IMR-90 (cell line): ENCODE measurements at regions not wholly inside any gene's neighbourhood (a gene's known extent, or its start where the extent isn't known, plus 50 kb on each side); places are given as distances from the start of the nearest gene placed in this dataset.

Source experiments
- ATAC-seq: fragments of 200-7000 bp; cut with Tn5 transposase; 2 replicates; pipeline ENCODE4 v1.9.1; 2020; ENCODE audit warnings: low read depth, mild to moderate bottlenecking, moderate library complexity
- BruUV-seq: library from RNA; stranded (reverse); fragments of 400-500 nt; replicated peaks from 2 replicates; lab custom pipeline; 2021; lab: Mats Ljungman, UMichigan
- CTCF ChIA-PET: fragments of 300-600 bp; formaldehyde crosslinking; extraction: SDS; loops from one replicate; lab custom pipeline; 2021; ENCODE audit warnings: antibody characterized with exemption; lab: Yijun Ruan, JAX
- POLR2A ChIA-PET: fragments of 300-600 bp; sonication (Branson Sonifier 250); formaldehyde crosslinking; loops from one replicate; lab custom pipeline; 2022; ENCODE audit warnings: antibody characterized with exemption; ENCODE audit not compliant: unreplicated experiment; lab: Charles Lee
- DNase-seq: peaks from one replicate; pipeline ENCODE4 v3.0.0; 2013
- H2AFZ ChIP-seq: replicated peaks from 2 replicates; pipeline ENCODE3; 2013; ENCODE audit warnings: low read length, mild to moderate bottlenecking; ENCODE audit not compliant: poor library complexity
- H2AK5ac ChIP-seq: 2 replicates; pipeline ENCODE4 v1.6.1; 2013; ENCODE audit warnings: low read depth, low read length, inconsistent platforms
- H2AK9ac ChIP-seq: replicated peaks from 2 replicates; pipeline ENCODE3; 2013; ENCODE audit warnings: mild to moderate bottlenecking, low read depth, low read length, moderate library complexity; ENCODE audit not compliant: poor library complexity
- H2BK120ac ChIP-seq: 2 replicates; pipeline ENCODE4 v1.6.1; 2013; ENCODE audit warnings: low read depth, low read length, inconsistent platforms
- H2BK15ac ChIP-seq: 3 replicates; pipeline ENCODE4 v1.6.1; 2013; ENCODE audit warnings: low read depth, low read length, inconsistent platforms
- H2BK20ac ChIP-seq: 2 replicates; pipeline ENCODE4 v1.6.1; 2013; ENCODE audit warnings: low read depth, mild to moderate bottlenecking, inconsistent platforms, low read length, moderate library complexity
- H2BK5ac ChIP-seq: 2 replicates; pipeline ENCODE4 v1.6.1; 2013; ENCODE audit warnings: mild to moderate bottlenecking, low read depth, low read length, inconsistent platforms; ENCODE audit not compliant: poor library complexity, severe bottlenecking
- H3K14ac ChIP-seq: replicated peaks from 2 replicates; pipeline ENCODE4 v1.6.1; 2013; ENCODE audit warnings: low read depth, low read length, inconsistent platforms
- H3K18ac ChIP-seq: 2 replicates; pipeline ENCODE4 v1.6.1; 2013; ENCODE audit warnings: low read depth, low read length, control low read depth
- H3K23ac ChIP-seq: 2 replicates; pipeline ENCODE4 v1.6.1; 2013; ENCODE audit warnings: low read depth, low read length, inconsistent platforms
- H3K27ac ChIP-seq: 2 replicates; pipeline ENCODE4 v1.5.1; 2013; ENCODE audit warnings: mild to moderate bottlenecking, control low read depth, low read length; ENCODE audit not compliant: insufficient read depth
- H3K27me3 ChIP-seq: 2 replicates; pipeline ENCODE4 v1.6.1; 2013; ENCODE audit warnings: low read length; ENCODE audit not compliant: control insufficient read depth, insufficient read depth
- H3K36me3 ChIP-seq: 2 replicates; pipeline ENCODE4 v1.6.1; 2013; ENCODE audit warnings: low read length, mixed read lengths; ENCODE audit not compliant: control insufficient read depth, insufficient read depth
- H3K4ac ChIP-seq: 2 replicates; pipeline ENCODE4 v1.6.1; 2013; ENCODE audit warnings: low read depth, low read length, inconsistent platforms
- H3K4me1 ChIP-seq: 2 replicates; pipeline ENCODE4 v1.6.1; 2013; ENCODE audit warnings: low read length, mixed read lengths; ENCODE audit not compliant: control insufficient read depth, insufficient read depth
- H3K4me2 ChIP-seq: 2 replicates; pipeline ENCODE4 v1.6.1; 2013; ENCODE audit warnings: low read depth, mild to moderate bottlenecking, control low read depth, low read length, moderate library complexity
- H3K4me3 ChIP-seq: 2 replicates; pipeline ENCODE4 v1.5.1; 2013; ENCODE audit warnings: low read depth, mild to moderate bottlenecking, control low read depth, low read length, moderate library complexity; ENCODE audit not compliant: insufficient read depth
- H3K56ac ChIP-seq: 2 replicates; pipeline ENCODE4 v1.6.1; 2013; ENCODE audit warnings: low read length, inconsistent platforms; ENCODE audit not compliant: insufficient read depth; ENCODE audit errors: extremely low read depth
- H3K79me1 ChIP-seq, 2 experiments: 2 replicates each; pipeline ENCODE4 v1.6.1; 2013; ENCODE audit warnings: low read length in 2 of 2, inconsistent platforms in 1 of 2, low read depth in 1 of 2
- H3K9ac ChIP-seq: 2 replicates; pipeline ENCODE4 v1.6.1; 2013; ENCODE audit warnings: low read depth, low read length, control low read depth
- H3K9me1 ChIP-seq: 2 replicates; pipeline ENCODE4 v1.6.1; 2013; ENCODE audit warnings: low read length, inconsistent platforms; ENCODE audit not compliant: insufficient read depth
- H3K9me3 ChIP-seq: 2 replicates; pipeline ENCODE4 v1.6.1; 2013; ENCODE audit warnings: low read length; ENCODE audit not compliant: control insufficient read depth, insufficient read depth
- H4K20me1 ChIP-seq: 2 replicates; pipeline ENCODE4 v1.6.1; 2013; ENCODE audit warnings: low read length, inconsistent platforms; ENCODE audit not compliant: insufficient read depth
- H4K5ac ChIP-seq: 2 replicates; pipeline ENCODE4 v1.6.1; 2013; ENCODE audit warnings: mild to moderate bottlenecking, low read depth, low read length, control low read depth
- H4K8ac ChIP-seq, 2 experiments: 2 replicates each; pipeline ENCODE4 v1.6.1; 2013; ENCODE audit warnings: low read depth in 2 of 2, low read length in 2 of 2, control low read depth in 1 of 2, inconsistent platforms in 1 of 2
- H4K91ac ChIP-seq: 2 replicates; pipeline ENCODE4 v1.6.1; 2013; ENCODE audit warnings: low read depth, low read length, inconsistent platforms; ENCODE audit not compliant: insufficient read depth
- CEBPB ChIP-seq: IDR thresholded peaks from 2 replicates; pipeline ENCODE4 v1.6.1; 2012; ENCODE audit warnings: low read depth, low read length, improper control_type of control experiment
- MAFK ChIP-seq: IDR thresholded peaks from 2 replicates; pipeline ENCODE4 v1.6.1; 2012; ENCODE audit warnings: low read depth, low read length, improper control_type of control experiment
- MXI1 ChIP-seq: IDR thresholded peaks from 2 replicates; pipeline ENCODE4 v1.6.1; 2012; ENCODE audit warnings: low read depth, mild to moderate bottlenecking, low read length, moderate library complexity, borderline replicate concordance
- SMC3 ChIP-seq: fragments of 150-350 bp; IDR thresholded peaks from 2 replicates; pipeline ENCODE4 v1.6.1; 2016; ENCODE audit warnings: low read depth, mild to moderate bottlenecking, antibody characterized with exemption, low read length, moderate library complexity
- dilution Hi-C: fragments of 300-500 bp; cut with HindIII; formaldehyde crosslinking; loops from one replicate; pipeline ENCODE4 v1.14.3; 2018; ENCODE audit warnings: low sequenced_read_pairs; ENCODE audit not compliant: unreplicated experiment
- in situ Hi-C: fragments of 300-500 bp; cut with MboI; formaldehyde crosslinking; loops from 3 replicates; pipeline ENCODE4 v1.14.3; 2019; ENCODE audit warnings: low sequenced_read_pairs, inconsistent platforms, mixed read lengths
- intact Hi-C: fragments of 100-400 bp; cut with micrococcal nuclease; formaldehyde crosslinking; loops from 2 replicates; pipeline ENCODE4 v1.10.0; 2022
- TF ChIP-seq, protein P1 (sequence below): fragments of 150-350 bp; IDR thresholded peaks from 2 replicates; pipeline ENCODE4 v1.6.1; 2017; ENCODE audit warnings: mild to moderate bottlenecking, antibody characterized with exemption, low read length, low read depth
- TF ChIP-seq, protein P2 (sequence below): conservative IDR thresholded peaks from 2 replicates; pipeline ENCODE4 v1.5.1; 2012; ENCODE audit warnings: mild to moderate bottlenecking, low read depth, low read length, improper control_type of control experiment
- TF ChIP-seq, protein P3 (sequence below): fragments of 150-350 bp; IDR thresholded peaks from 2 replicates; pipeline ENCODE4 v1.6.1; 2016; ENCODE audit warnings: low read depth, mild to moderate bottlenecking, low read length, moderate library complexity, borderline replicate concordance

- Histone ChIP-seq H3K4ac (no peak overlapping the region), H4K91ac (no peak overlapping the region), H3K27me3 (no peaks in the 10 kb centered on the region), H3K4me1 (no peaks in the 10 kb centered on the region), H3K23ac (no peak overlapping the region), H3K18ac (no peak overlapping the region), H3K9ac (no peak overlapping the region), H2BK120ac (no peak overlapping the region), H4K20me1 (no peaks in the 10 kb centered on the region), H3K9me1 (no peaks in the 10 kb centered on the region), H2BK15ac (no peak overlapping the region), H2BK5ac (no peak overlapping the region), H3K9me3 (no peaks in the 10 kb centered on the region), H4K5ac (no peak overlapping the region), H3K79me1 (no peaks in the 10 kb centered on the region), H2AK9ac (no peak overlapping the region), H2AFZ (no peak overlapping the region), H3K4me2 (no peak overlapping the region), H3K14ac (no peak overlapping the region), H4K8ac (no peak overlapping the region), H3K56ac (no peak overlapping the region), H2AK5ac (no peak overlapping the region), H3K36me3 (no peaks in the 10 kb centered on the region), H2BK20ac (no peak overlapping the region), H3K4me3 (no peak overlapping the region), H3K27ac (no peak overlapping the region)
- no TSS peak for BruUV-seq
- intact Hi-C loops = no loop called here
- TF ChIP-seq, protein P1, sequence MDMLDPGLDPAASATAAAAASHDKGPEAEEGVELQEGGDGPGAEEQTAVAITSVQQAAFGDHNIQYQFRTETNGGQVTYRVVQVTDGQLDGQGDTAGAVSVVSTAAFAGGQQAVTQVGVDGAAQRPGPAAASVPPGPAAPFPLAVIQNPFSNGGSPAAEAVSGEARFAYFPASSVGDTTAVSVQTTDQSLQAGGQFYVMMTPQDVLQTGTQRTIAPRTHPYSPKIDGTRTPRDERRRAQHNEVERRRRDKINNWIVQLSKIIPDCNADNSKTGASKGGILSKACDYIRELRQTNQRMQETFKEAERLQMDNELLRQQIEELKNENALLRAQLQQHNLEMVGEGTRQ = no peak
- TF ChIP-seq CEBPB (no peak), SMC3 (no peak), MAFK (no peak), MXI1 (no peak)
- TF ChIP-seq, protein P2, sequence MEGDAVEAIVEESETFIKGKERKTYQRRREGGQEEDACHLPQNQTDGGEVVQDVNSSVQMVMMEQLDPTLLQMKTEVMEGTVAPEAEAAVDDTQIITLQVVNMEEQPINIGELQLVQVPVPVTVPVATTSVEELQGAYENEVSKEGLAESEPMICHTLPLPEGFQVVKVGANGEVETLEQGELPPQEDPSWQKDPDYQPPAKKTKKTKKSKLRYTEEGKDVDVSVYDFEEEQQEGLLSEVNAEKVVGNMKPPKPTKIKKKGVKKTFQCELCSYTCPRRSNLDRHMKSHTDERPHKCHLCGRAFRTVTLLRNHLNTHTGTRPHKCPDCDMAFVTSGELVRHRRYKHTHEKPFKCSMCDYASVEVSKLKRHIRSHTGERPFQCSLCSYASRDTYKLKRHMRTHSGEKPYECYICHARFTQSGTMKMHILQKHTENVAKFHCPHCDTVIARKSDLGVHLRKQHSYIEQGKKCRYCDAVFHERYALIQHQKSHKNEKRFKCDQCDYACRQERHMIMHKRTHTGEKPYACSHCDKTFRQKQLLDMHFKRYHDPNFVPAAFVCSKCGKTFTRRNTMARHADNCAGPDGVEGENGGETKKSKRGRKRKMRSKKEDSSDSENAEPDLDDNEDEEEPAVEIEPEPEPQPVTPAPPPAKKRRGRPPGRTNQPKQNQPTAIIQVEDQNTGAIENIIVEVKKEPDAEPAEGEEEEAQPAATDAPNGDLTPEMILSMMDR = no peak
- TF ChIP-seq, protein P3, sequence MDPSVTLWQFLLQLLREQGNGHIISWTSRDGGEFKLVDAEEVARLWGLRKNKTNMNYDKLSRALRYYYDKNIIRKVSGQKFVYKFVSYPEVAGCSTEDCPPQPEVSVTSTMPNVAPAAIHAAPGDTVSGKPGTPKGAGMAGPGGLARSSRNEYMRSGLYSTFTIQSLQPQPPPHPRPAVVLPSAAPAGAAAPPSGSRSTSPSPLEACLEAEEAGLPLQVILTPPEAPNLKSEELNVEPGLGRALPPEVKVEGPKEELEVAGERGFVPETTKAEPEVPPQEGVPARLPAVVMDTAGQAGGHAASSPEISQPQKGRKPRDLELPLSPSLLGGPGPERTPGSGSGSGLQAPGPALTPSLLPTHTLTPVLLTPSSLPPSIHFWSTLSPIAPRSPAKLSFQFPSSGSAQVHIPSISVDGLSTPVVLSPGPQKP = no peak
- DNase-seq (no peak), ATAC-seq (no peak)
- dilution Hi-C loops = no loop called here
- ChIA-PET CTCF (no interaction called here), POLR2A (no interaction called here)
- in situ Hi-C loops = no loop called here
Measured at GRCh38 chr5:175783739-175784138, 87.6 kb upstream of the CPLX2 start.
